ENCODE measurements at regions not wholly inside any gene's neighbourhood (a gene's known extent, or its start where the extent isn't known, plus 50 kb on each side); places are given as distances from the start of the nearest gene placed in this dataset.

DNA sequence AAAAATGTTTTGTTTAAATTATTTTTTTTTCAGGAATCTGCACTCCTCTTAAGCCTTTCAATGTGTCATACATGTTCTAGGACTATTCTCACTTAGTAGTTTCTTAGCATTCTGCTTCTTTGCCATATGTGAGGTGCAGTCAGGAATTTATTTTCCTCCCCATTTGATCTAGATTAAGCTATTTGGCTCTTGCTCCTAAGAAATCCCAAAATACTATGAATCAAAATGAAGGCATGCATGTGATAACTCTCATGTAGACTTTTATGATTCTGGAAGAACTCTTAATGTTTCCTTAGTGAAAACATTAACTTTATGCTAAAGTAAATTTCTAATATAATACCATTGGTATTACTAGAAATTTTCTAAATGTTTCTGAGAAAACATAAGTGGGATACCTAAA, 664.5 kb downstream of the RAPGEF2 start:
- TF ChIP-seq POLR2A (IDR thresholded peaks at IDR 0.05): no peak
- TF ChIP-seq, protein P1, sequence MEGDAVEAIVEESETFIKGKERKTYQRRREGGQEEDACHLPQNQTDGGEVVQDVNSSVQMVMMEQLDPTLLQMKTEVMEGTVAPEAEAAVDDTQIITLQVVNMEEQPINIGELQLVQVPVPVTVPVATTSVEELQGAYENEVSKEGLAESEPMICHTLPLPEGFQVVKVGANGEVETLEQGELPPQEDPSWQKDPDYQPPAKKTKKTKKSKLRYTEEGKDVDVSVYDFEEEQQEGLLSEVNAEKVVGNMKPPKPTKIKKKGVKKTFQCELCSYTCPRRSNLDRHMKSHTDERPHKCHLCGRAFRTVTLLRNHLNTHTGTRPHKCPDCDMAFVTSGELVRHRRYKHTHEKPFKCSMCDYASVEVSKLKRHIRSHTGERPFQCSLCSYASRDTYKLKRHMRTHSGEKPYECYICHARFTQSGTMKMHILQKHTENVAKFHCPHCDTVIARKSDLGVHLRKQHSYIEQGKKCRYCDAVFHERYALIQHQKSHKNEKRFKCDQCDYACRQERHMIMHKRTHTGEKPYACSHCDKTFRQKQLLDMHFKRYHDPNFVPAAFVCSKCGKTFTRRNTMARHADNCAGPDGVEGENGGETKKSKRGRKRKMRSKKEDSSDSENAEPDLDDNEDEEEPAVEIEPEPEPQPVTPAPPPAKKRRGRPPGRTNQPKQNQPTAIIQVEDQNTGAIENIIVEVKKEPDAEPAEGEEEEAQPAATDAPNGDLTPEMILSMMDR (IDR thresholded peaks at IDR 0.05): no peak
- no peaks in the 10 kb centered on the region for H3K4me1 ChIP-seq
- intact Hi-C loops (cut with DNase I): no loop called here
- no peak for DNase-seq
- no peak overlapping the region for H3K4me3 ChIP-seq (replicated peaks in 1 of 3)
- no peaks in the 10 kb centered on the region for H3K9me3 ChIP-seq
- no peak overlapping the region for H3K27ac ChIP-seq
- H3K36me3 ChIP-seq: no peaks in the 10 kb centered on the region
- no peaks in the 10 kb centered on the region for H3K27me3 ChIP-seq

DNA sequence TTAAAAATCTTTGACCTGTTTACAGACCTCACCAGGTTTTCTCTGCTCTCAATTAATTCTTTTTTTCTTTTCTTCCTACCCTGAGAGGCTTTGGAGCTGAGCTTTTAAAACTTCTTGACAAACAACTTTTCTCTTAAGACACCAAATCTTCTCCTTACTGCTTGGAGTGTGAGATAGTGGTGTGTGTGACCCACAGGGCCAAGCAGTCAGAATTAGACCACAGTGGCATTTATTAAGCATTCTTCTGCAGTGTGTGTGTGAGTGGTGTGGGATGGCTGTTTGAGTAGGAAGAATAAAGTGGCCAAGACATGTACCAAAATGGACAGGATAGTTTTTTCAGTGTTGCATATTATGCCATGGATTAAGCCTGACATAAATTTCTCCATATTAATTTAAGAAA, 665.1 kb downstream of the RAPGEF2 start:
- Histone ChIP-seq H3K27me3 (no peaks in the 10 kb centered on the region), H3K27ac (no peak overlapping the region), H3K4me3 (replicated peaks in 1 of 3) (no peak overlapping the region), H3K9me3 (no peaks in the 10 kb centered on the region), H3K36me3 (no peaks in the 10 kb centered on the region), H3K4me1 (no peaks in the 10 kb centered on the region)
- DNase-seq: no peak
- TF ChIP-seq POLR2A (IDR thresholded peaks at IDR 0.05): no peak
- TF ChIP-seq, protein P1 (IDR thresholded peaks at IDR 0.05): no peak
- intact Hi-C loops (cut with DNase I): no loop called here

DNA sequence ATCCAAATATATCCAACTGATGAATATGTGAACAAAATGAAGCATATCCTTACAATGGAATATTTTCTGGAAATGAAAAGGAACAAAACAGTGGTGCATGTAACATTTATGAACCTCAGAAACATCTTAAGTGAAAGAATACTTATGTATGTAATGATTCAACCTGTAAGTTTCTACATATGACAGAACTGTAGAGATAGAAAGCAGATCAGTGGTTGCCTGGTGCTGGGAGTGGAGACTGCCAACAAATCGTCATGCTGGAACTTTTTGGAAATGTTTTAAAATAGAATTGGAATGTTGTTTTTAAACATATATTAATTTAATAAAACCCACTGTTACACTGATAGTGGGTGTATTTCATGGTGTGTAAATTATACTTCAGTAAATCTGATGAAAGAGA, 667.5 kb downstream of the RAPGEF2 start:
- H3K36me3 ChIP-seq: no peaks in the 10 kb centered on the region
- WGBS, 2 donors: 47 to 63% methylated on average over 1 of the region's 1 CpG
- no peak overlapping the region for H3K27ac ChIP-seq
- TF ChIP-seq, protein P1 (IDR thresholded peaks at IDR 0.05): no peak
- TF ChIP-seq POLR2A (IDR thresholded peaks at IDR 0.05): no peak
- H3K9me3 ChIP-seq: no peaks in the 10 kb centered on the region
- no peak overlapping the region for H3K4me3 ChIP-seq (replicated peaks in 1 of 3)
- intact Hi-C loops (cut with DNase I): no loop called here
- H3K4me1 ChIP-seq: no peaks in the 10 kb centered on the region
- no peak for DNase-seq
- no peaks in the 10 kb centered on the region for H3K27me3 ChIP-seq

- Histone ChIP-seq H3K36me3 (no peaks in the 10 kb centered on the region), H3K9me3 (no peaks in the 10 kb centered on the region), H3K27ac (no peak overlapping the region), H3K27me3 (no peaks in the 10 kb centered on the region), H3K4me1 (no peaks in the 10 kb centered on the region), H3K4me3 (replicated peaks in 1 of 3) (no peak overlapping the region)
- intact Hi-C loops (cut with DNase I): no loop called here
- no peak for DNase-seq
- 59 to 61% methylated on average over 3 of the region's 3 CpGs for WGBS, 2 donors
- TF ChIP-seq POLR2A (IDR thresholded peaks at IDR 0.05): no peak
- TF ChIP-seq, protein P1 (IDR thresholded peaks at IDR 0.05): no peak
Observed at GRCh38 chr4:159770969-159771368, 668.1 kb downstream of the RAPGEF2 start.

GRCh38 chr4:159776961-159777360, 674.1 kb downstream of the RAPGEF2 start:
- DNase-seq: no peak
- TF ChIP-seq, protein P1 (IDR thresholded peaks at IDR 0.05): no peak
- TF ChIP-seq POLR2A (IDR thresholded peaks at IDR 0.05): no peak
- no peaks in the 10 kb centered on the region for H3K36me3 ChIP-seq
- H3K27ac ChIP-seq: no peak overlapping the region
- H3K4me3 ChIP-seq (replicated peaks in 1 of 3): no peak overlapping the region
- intact Hi-C loops (cut with DNase I): no loop called here
- H3K4me1 ChIP-seq: no peaks in the 10 kb centered on the region
- 62 to 76% methylated on average over 2 of the region's 2 CpGs for WGBS, 2 donors
- H3K27me3 ChIP-seq: no peaks in the 10 kb centered on the region
- no peaks in the 10 kb centered on the region for H3K9me3 ChIP-seq
